ENCODE measurements at regions not wholly inside any gene's neighbourhood (a gene's known extent, or its start where the extent isn't known, plus 50 kb on each side); places are given as distances from the start of the nearest gene placed in this dataset.

- TF ChIP-seq CTCF (IDR thresholded peaks at IDR 0.05) (no peak), POLR2A (IDR thresholded peaks at IDR 0.05) (no peak), POLR2AphosphoS5 (IDR thresholded peaks at IDR 0.05) (no peak)
Observed at GRCh38 chr2:88815697-88816096, 124.2 kb downstream of the RPIA start.
